Thoracic aorta (tissue), 2 donors: ENCODE measurements at regions not wholly inside any gene's neighbourhood (a gene's known extent, or its start where the extent isn't known, plus 50 kb on each side); places are given as distances from the start of the nearest gene placed in this dataset.

ENCODE experiments used
- ATAC-seq: fragments of 150-250 bp; one replicate; pipeline ENCODE4 v1.8.0; 2017; ENCODE audit warnings: low read depth; ENCODE audit not compliant: insufficient number of reproducible peaks, low FRiP score
- DNase-seq: peaks from one replicate; pipeline ENCODE4 v3.0.0-alpha.2; 2020; ENCODE audit warnings: low spot score
- H3K27ac ChIP-seq, 2 donors: fragments of 200-600 bp; sonication (generic); 1 replicate in 1 of 2; 2 replicates in 1 of 2; pipeline ENCODE4 v1.5.1; 2016; ENCODE audit warnings: mild to moderate bottlenecking in 2 of 2, moderate library complexity in 2 of 2
- H3K27me3 ChIP-seq: fragments of 200-600 bp; sonication (generic); replicated peaks from 2 replicates; pipeline ENCODE4 v1.6.0; 2016; ENCODE audit warnings: mild to moderate bottlenecking; ENCODE audit not compliant: insufficient read depth
- H3K36me3 ChIP-seq: fragments of 200-600 bp; sonication (generic); one replicate; pipeline ENCODE4 v1.5.1; 2016
- H3K4me1 ChIP-seq, 2 donors: fragments of 200-600 bp; sonication (generic); 1 replicate in 1 of 2; 2 replicates in 1 of 2; pipeline versions ENCODE4 v1.5.1 to v1.6.0; 2016; ENCODE audit warnings: low read depth in 2 of 2, mild to moderate bottlenecking in 1 of 2; ENCODE audit not compliant: control insufficient read depth in 1 of 2
- H3K4me3 ChIP-seq: fragments of 200-600 bp; sonication (generic); 2 replicates; pipeline ENCODE4 v1.5.1; 2016; ENCODE audit warnings: mild to moderate bottlenecking
- H3K9me3 ChIP-seq: fragments of 200-600 bp; sonication (generic); 2 replicates; pipeline ENCODE4 v1.5.1; 2016
- TF ChIP-seq, protein P1 (sequence below): fragments of 200-600 bp; sonication (generic); IDR thresholded peaks from one replicate; pipeline ENCODE4 v1.5.1; 2019; ENCODE audit warnings: antibody characterized with exemption

DNA sequence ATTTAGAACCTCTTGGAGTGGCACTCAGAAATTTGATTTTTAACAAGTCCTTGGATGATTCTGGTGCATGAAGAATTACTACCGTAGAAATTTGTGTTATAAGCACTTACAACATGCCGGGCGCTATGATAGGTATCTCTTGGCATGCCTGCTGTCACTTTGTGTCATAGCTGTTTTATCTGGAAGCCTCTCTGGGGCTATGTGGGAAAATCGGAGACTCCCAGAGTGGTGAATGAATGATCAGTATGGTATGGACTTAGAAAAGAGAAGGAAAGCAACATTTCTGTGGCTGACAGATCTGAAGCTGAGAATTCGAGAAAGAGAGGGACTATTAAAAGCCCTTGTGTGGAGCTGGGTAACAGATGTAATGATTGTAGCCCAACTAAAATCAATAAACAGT lies 177.4 kb upstream of the MAMLD1 start:
- no peak overlapping the region for H3K27ac ChIP-seq
- no peaks in the 10 kb centered on the region for H3K27me3 ChIP-seq
- no peak overlapping the region for H3K4me3 ChIP-seq
- H3K36me3 ChIP-seq = no peaks in the 10 kb centered on the region
- TF ChIP-seq, protein P1, sequence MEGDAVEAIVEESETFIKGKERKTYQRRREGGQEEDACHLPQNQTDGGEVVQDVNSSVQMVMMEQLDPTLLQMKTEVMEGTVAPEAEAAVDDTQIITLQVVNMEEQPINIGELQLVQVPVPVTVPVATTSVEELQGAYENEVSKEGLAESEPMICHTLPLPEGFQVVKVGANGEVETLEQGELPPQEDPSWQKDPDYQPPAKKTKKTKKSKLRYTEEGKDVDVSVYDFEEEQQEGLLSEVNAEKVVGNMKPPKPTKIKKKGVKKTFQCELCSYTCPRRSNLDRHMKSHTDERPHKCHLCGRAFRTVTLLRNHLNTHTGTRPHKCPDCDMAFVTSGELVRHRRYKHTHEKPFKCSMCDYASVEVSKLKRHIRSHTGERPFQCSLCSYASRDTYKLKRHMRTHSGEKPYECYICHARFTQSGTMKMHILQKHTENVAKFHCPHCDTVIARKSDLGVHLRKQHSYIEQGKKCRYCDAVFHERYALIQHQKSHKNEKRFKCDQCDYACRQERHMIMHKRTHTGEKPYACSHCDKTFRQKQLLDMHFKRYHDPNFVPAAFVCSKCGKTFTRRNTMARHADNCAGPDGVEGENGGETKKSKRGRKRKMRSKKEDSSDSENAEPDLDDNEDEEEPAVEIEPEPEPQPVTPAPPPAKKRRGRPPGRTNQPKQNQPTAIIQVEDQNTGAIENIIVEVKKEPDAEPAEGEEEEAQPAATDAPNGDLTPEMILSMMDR = no peak
- ATAC-seq (no peak), DNase-seq (no peak)
- H3K4me1 ChIP-seq = no peaks in the 10 kb centered on the region
- H3K9me3 ChIP-seq = no peaks in the 10 kb centered on the region

DNA sequence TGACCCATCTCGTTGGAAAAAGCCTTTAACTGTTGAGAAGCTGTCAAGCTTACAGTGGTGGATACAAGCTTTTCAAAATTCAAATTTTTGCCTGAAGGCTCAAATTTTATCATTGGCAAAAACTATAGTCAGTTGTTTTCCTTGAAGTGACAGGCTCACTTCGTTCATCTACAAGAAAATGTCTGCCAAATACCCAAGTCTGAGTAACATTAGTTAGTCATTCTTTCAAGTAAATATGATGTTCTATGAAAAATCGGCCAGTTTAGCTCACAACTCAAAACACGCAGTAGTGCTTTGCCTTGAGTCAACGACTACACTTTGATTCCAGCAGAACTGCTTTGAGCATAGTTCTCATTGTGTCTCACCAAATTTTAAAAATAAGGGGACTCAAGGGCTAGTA lies 170.3 kb upstream of the MAMLD1 start:
- Histone ChIP-seq H3K9me3 (no peaks in the 10 kb centered on the region), H3K36me3 (no peaks in the 10 kb centered on the region), H3K27me3 (no peaks in the 10 kb centered on the region), H3K27ac (no peak overlapping the region), H3K4me3 (no peak overlapping the region), H3K4me1 (no peaks in the 10 kb centered on the region)
- ATAC-seq = no peak
- no peak for DNase-seq
- TF ChIP-seq, protein P1 = no peak

DNA sequence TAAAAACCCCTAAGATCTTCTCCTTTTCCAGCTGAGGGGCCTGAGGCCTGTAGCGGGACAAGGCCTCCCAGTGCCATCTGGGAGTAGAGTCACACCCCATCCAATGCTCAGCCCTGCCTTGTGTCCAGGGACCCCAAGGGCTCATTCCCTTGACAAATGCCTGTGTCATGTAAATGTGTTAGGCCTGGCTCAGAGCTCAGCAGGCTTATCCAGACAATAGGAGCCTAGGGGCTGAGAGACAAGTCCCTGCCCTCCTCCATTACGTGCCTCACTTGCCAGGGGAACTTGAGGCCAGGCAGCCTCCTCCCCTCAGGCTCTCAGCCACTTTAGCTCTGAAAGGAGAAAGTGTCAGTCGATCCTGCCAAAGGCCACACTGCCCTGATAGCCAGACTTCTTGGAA lies 166.8 kb upstream of the MAMLD1 start:
- DNase-seq (no peak), ATAC-seq (no peak)
- no peak overlapping the region for H3K27ac ChIP-seq
- H3K9me3 ChIP-seq = no peaks in the 10 kb centered on the region
- no peaks in the 10 kb centered on the region for H3K27me3 ChIP-seq
- H3K4me3 ChIP-seq = no peak overlapping the region
- no peaks in the 10 kb centered on the region for H3K36me3 ChIP-seq
- TF ChIP-seq, protein P1 = no peak
- no peaks in the 10 kb centered on the region for H3K4me1 ChIP-seq

DNA sequence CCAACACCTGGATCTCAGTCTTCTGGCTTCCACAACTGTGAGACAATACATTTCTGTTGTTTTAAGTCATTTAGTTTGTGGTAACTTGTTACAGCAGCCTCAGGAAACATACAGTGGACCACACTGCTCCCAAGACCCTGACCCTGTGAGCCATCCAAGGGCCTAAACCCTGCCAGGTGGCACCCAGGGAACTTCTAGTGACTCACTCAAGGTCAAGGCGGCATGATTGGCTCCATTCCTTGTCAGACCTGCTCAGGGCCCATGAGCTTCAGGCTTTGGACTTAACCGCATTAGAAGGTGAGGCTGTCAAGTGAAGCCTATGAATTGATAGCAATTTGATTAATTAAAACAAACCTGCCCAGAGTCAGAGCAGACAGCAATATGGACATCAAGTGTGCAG lies 165.7 kb upstream of the MAMLD1 start:
- DNase-seq = no peak
- Histone ChIP-seq H3K27ac (no peak overlapping the region), H3K36me3 (no peaks in the 10 kb centered on the region), H3K4me1 (no peaks in the 10 kb centered on the region), H3K9me3 (no peaks in the 10 kb centered on the region), H3K4me3 (no peak overlapping the region), H3K27me3 (no peaks in the 10 kb centered on the region)
- ATAC-seq = no peak
- TF ChIP-seq, protein P1 = no peak

DNA sequence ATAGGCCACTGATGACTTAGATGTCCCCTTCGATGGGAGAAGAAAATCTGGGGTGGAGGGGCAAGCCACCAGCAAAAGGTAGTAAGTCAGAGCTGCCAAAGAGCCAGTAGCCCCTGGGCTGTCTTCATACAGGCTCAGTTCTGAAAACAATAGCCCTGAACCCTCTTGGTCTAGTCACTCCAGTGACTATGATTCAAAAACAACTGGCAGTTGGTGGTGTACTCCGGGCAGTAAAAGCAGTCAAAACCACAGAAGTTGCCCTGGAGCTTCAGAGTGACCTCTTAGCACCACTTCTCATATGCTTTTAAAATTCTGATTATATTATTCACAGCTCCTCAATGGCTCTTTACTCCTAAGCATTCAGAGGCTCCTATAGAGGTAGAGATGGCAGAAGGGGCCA lies 164.3 kb upstream of the MAMLD1 start:
- no peaks in the 10 kb centered on the region for H3K9me3 ChIP-seq
- H3K27ac ChIP-seq = no peak overlapping the region
- H3K4me3 ChIP-seq = no peak overlapping the region
- ATAC-seq = no peak
- TF ChIP-seq, protein P1 = no peak
- H3K4me1 ChIP-seq = no peaks in the 10 kb centered on the region
- H3K27me3 ChIP-seq = no peaks in the 10 kb centered on the region
- no peaks in the 10 kb centered on the region for H3K36me3 ChIP-seq
- DNase-seq = no peak
